Kasumi-1 (cell line): ENCODE measurements at regions not wholly inside any gene's neighbourhood (a gene's known extent, or its start where the extent isn't known, plus 50 kb on each side); places are given as distances from the start of the nearest gene placed in this dataset.
"Not testable (repeated sequence)": the region's sequence is repeated elsewhere in the genome, so short reads cannot be mapped to it uniquely, and the experiment has no call there.

Experiments
- DNase-seq, 2 experiments: peaks; one replicate each; lab custom pipeline; 2025; lab: John Stamatoyannopoulos, UW

- DNase-seq: not testable (repeated sequence)
These were observed 94.3 kb downstream of the MRM1 start for GRCh38 chr17:36695710-36696109.

- no peak for DNase-seq
These were observed 95.4 kb downstream of the MRM1 start for GRCh38 chr17:36696805-36697204.

GRCh38 chr17:36697903-36698530 lies 96.6 kb downstream of the MRM1 start:
- peak in 1 of 2 experiments; percentile 14 for DNase-seq

- DNase-seq: no peak
These were observed 100.2 kb downstream of the MRM1 start for GRCh38 chr17:36701429-36702099.

- DNase-seq: no peak
These were observed 101.3 kb downstream of the MRM1 start for GRCh38 chr17:36702636-36703035.

GRCh38 chr17:36703860-36704266 lies 102.5 kb downstream of the MRM1 start:
- peak; percentile 8 to 37 for DNase-seq

- DNase-seq: no peak
These were observed 104.0 kb downstream of the MRM1 start for GRCh38 chr17:36705283-36705795.

GRCh38 chr17:36705874-36706731 lies 104.7 kb downstream of the MRM1 start:
- DNase-seq: peak; percentile 43 to 71

GRCh38 chr17:36707904-36708303 lies 106.5 kb downstream of the MRM1 start:
- DNase-seq: no peak

- DNase-seq: no peak
These were observed 113.4 kb downstream of the MRM1 start for GRCh38 chr17:36714789-36715188.

- DNase-seq: no peak
These were observed 114.6 kb downstream of the MRM1 start for GRCh38 chr17:36715951-36716350.

GRCh38 chr17:36717088-36717487 lies 115.7 kb downstream of the MRM1 start:
- no peak for DNase-seq

- no peak for DNase-seq
These were observed 118.7 kb downstream of the MRM1 start for GRCh38 chr17:36720131-36720530.

GRCh38 chr17:36721560-36722120 lies 120.3 kb downstream of the MRM1 start:
- DNase-seq: no peak

- DNase-seq: peak; percentile 23 to 38
These were observed 120.9 kb downstream of the MRM1 start for GRCh38 chr17:36722121-36722902.

GRCh38 chr17:36722903-36723263 lies 121.5 kb downstream of the MRM1 start:
- no peak for DNase-seq

- no peak for DNase-seq
These were observed 122.2 kb downstream of the MRM1 start for GRCh38 chr17:36723459-36724025.

GRCh38 chr17:36726199-36726598 lies 124.8 kb downstream of the MRM1 start:
- DNase-seq: no peak

GRCh38 chr17:36727052-36727451 lies 125.7 kb downstream of the MRM1 start:
- no peak for DNase-seq

GRCh38 chr17:36727577-36727976 lies 126.2 kb downstream of the MRM1 start:
- DNase-seq: no peak
